Transverse colon (tissue), 4 donors: ENCODE measurements at regions not wholly inside any gene's neighbourhood (a gene's known extent, or its start where the extent isn't known, plus 50 kb on each side); places are given as distances from the start of the nearest gene placed in this dataset.

ENCODE experiments used
- DNase-seq: peaks from one replicate; pipeline ENCODE4 v3.0.0-alpha.2; 2019
- H3K27ac ChIP-seq, 4 donors: fragments of 200-600 bp; sonication (generic); 2 replicates each; pipeline ENCODE4 v1.5.1; 2016 to 2018; ENCODE audit warnings: inconsistent platforms in 4 of 4
- H3K27me3 ChIP-seq: fragments of 200-600 bp; sonication (generic); 2 replicates; pipeline ENCODE4 v1.5.1; 2017; ENCODE audit warnings: inconsistent platforms
- H3K36me3 ChIP-seq, 4 donors: fragments of 200-600 bp; sonication (generic); 2 replicates each; pipeline ENCODE4 v1.5.1; 2017 to 2019; ENCODE audit warnings: inconsistent platforms in 4 of 4
- H3K4me1 ChIP-seq, 4 donors: fragments of 200-600 bp; sonication (generic); 2 replicates each; pipeline ENCODE4 v1.5.1; 2017 to 2020; ENCODE audit warnings: inconsistent platforms in 4 of 4
- H3K4me3 ChIP-seq, 4 donors: fragments of 200-600 bp; sonication (generic); 1 replicate in 1 of 4; 2 replicates in 3 of 4; pipeline versions ENCODE4 v1.5.1 to v1.6.1; 2017 to 2019; ENCODE audit warnings: inconsistent platforms in 4 of 4
- H3K9me3 ChIP-seq, 2 donors: fragments of 200-600 bp; sonication (generic); 2 replicates each; pipeline ENCODE4 v1.5.1; 2017 to 2019; ENCODE audit warnings: inconsistent platforms in 2 of 2
- EP300 ChIP-seq: sonication (generic); formaldehyde crosslinking; IDR thresholded peaks from one replicate; pipeline ENCODE4 v1.6.1; 2017; ENCODE audit warnings: antibody characterized with exemption, low read depth
- POLR2A ChIP-seq: fragments of 450-650 bp; IDR thresholded peaks from one replicate; pipeline ENCODE4 v1.6.1; 2016; ENCODE audit warnings: antibody characterized with exemption, mild to moderate bottlenecking, moderate library complexity
- POLR2AphosphoS5 ChIP-seq, 3 donors: sonication (generic); formaldehyde crosslinking; IDR thresholded peaks; one replicate each; pipeline ENCODE4 v1.6.1; 2016; ENCODE audit warnings: antibody characterized with exemption in 3 of 3
- WGBS, 2 donors: methylation state at CpG; one replicate each; pipeline ENCODE4 v1.1.5; 2018; ENCODE audit warnings: low coverage in 1 of 2; 5-methylcytosine and 5-hydroxymethylcytosine counted together
- in situ Hi-C, 4 donors: fragments of 200-750 bp; cut with MboI; loops; one replicate each; pipeline versions ENCODE4 v1.15.0 to v1.15.1; 2017; ENCODE audit warnings: low sequenced_read_pairs in 3 of 4, low pct_ligation_motif_present in 1 of 4, low pct_unique_long_range_greater_than_20kb in 1 of 4
- intact Hi-C: fragments of 100-400 bp; cut with DNase I; formaldehyde crosslinking; loops from one replicate; pipeline ENCODE4 v1.15.1; 2023; ENCODE audit warnings: low total_unique reads
- TF ChIP-seq, protein P1 (sequence below), 5 experiments: fragments of 200-600 bp in 3 of 5; fragments of 450-650 bp in 2 of 5; sonication (generic) in 3 of 5; IDR thresholded peaks; 1 replicate in 2 of 5; 2 replicates in 3 of 5; pipeline ENCODE4 v1.5.1; 2016 to 2017; ENCODE audit warnings: antibody characterized with exemption in 5 of 5, inconsistent platforms in 3 of 5, mild to moderate bottlenecking in 2 of 5, moderate library complexity in 1 of 5

DNA sequence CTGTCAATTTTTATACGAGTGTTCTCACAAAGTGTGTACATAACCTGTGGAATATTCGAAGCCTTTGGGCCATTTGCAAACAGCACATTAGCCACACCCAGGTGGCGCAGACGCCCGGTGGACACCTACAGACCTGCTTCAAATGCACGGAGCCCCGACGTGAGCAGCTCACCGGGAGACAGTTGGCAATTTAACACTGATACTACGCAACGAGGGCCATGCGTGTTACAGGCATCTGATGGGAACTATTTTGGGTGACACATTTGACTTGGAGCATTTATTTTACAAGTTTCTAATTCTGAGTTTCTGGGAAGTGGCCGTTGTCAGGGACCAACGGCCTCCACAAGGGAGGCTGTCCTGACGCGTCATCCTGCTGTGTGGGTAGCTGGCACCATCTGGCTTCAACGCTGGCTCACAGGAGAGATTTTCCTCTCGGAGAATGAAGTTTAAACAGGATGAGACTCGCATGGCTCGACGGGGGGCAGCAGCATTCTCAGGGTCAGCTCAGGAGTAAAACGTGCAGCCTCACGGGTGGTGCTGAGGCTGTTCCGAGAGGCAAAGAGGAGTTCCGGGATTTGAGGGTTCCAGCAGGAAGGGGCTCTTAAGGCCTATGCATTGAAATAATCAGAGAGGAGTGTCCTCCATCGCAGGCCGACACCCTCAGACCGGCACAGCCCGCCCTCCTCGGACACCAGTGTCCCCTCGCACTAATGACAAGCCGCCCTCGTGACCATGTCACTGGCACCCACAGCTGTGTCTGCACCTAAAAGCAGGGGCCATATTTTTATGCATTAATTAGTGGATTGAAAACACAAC lies 207.4 kb downstream of the DLL1 start:
- Histone ChIP-seq H3K27ac (no peak overlapping the region), H3K9me3 (no peaks in the 10 kb centered on the region), H3K4me1 (peaks cover 0 to 13% (median 0%) of the 10 kb centered on the region in 4 donors), H3K36me3 (no peaks in the 10 kb centered on the region), H3K27me3 (no peaks in the 10 kb centered on the region), H3K4me3 (no peak overlapping the region)
- 66 to 91% methylated on average over 14 to 33 of the region's 33 CpGs for WGBS, 2 donors
- in situ Hi-C loops = no loop called here
- intact Hi-C loops = no loop called here
- DNase-seq = peak; percentile 6
- TF ChIP-seq, protein P1, sequence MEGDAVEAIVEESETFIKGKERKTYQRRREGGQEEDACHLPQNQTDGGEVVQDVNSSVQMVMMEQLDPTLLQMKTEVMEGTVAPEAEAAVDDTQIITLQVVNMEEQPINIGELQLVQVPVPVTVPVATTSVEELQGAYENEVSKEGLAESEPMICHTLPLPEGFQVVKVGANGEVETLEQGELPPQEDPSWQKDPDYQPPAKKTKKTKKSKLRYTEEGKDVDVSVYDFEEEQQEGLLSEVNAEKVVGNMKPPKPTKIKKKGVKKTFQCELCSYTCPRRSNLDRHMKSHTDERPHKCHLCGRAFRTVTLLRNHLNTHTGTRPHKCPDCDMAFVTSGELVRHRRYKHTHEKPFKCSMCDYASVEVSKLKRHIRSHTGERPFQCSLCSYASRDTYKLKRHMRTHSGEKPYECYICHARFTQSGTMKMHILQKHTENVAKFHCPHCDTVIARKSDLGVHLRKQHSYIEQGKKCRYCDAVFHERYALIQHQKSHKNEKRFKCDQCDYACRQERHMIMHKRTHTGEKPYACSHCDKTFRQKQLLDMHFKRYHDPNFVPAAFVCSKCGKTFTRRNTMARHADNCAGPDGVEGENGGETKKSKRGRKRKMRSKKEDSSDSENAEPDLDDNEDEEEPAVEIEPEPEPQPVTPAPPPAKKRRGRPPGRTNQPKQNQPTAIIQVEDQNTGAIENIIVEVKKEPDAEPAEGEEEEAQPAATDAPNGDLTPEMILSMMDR (IDR thresholded peaks at IDR 0.05) = no peak
- TF ChIP-seq POLR2A (no peak), EP300 (no peak), POLR2AphosphoS5 (IDR thresholded peaks at IDR 0.05) (no peak)

DNA sequence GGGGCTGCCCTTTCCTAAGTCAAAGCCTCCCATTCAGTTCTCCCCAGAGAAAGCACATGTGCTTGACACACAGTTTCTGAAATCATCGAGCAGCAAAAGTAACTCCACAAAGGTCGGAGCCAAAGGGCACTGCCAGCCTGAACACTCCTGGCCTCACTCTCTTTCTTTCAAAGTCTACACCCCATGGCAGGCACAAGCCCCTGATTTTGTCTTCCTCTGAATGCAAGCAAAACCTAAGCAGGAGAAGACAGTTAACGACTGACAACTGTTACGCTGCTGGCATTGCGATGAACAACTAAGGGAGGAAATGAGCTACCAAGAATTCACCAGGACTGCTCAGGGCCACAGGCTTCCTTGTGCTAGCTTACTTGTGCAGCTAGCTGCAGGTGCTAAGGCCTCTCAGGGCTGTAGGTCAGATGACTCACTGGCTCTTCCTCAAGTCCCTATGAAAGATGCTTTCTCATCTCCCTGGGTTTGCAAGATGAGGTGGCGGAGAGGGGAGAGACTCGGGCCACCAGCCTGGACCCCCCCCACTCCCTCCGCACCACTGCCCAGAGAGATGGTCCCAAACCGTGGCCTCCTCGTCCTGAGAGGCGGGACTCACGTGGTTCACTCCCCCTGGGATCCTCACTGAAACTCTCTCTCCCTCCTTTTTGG lies 208.2 kb downstream of the DLL1 start:
- DNase-seq = peak; percentile 6
- 64 to 85% methylated on average over 3 to 12 of the region's 12 CpGs for WGBS, 2 donors
- H3K36me3 ChIP-seq = no peaks in the 10 kb centered on the region
- H3K9me3 ChIP-seq = no peaks in the 10 kb centered on the region
- intact Hi-C loops = no loop called here
- H3K4me1 ChIP-seq = peaks cover 0 to 13% (median 0%) of the 10 kb centered on the region in 4 donors
- no peaks in the 10 kb centered on the region for H3K27me3 ChIP-seq
- H3K4me3 ChIP-seq = no peak overlapping the region
- TF ChIP-seq, protein P1 (IDR thresholded peaks at IDR 0.05) = no peak
- TF ChIP-seq POLR2A (no peak), EP300 (no peak), POLR2AphosphoS5 (IDR thresholded peaks at IDR 0.05) (no peak)
- no peak overlapping the region for H3K27ac ChIP-seq
- in situ Hi-C loops = no loop called here

DNA sequence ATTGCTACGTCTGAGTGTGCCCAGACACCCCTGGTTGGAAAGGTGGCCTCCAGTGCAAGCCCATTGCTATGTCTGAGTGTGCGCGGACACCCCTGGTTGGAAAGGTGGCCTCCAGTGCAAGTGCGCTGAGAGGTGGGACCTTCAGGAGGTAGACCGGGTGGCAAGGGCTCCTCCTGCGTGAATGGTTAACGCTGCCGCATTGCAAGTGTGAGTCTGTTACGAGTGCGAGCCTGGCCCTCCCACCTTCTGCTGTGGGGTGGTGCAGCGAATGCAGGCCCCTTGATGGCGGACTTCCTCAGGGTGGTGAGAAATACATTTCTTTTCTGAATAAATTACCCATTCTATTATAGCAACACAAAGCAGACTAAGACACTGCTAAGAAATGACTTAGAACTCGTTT lies 208.8 kb downstream of the DLL1 start:
- WGBS, 2 donors = 89% methylated on average over 13 of the region's 13 CpGs; no CpG with 5 or more reads in 1 of the 2 donors
- DNase-seq = no peak
- Histone ChIP-seq H3K27me3 (no peaks in the 10 kb centered on the region), H3K4me1 (peaks cover 0 to 13% (median 0%) of the 10 kb centered on the region in 4 donors), H3K36me3 (no peaks in the 10 kb centered on the region), H3K27ac (no peak overlapping the region), H3K9me3 (no peaks in the 10 kb centered on the region), H3K4me3 (no peak overlapping the region)
- TF ChIP-seq, protein P1 (IDR thresholded peaks at IDR 0.05) = no peak
- TF ChIP-seq POLR2A = no peak
- no peak for TF ChIP-seq POLR2AphosphoS5 (IDR thresholded peaks at IDR 0.05)
- no peak for TF ChIP-seq EP300
- intact Hi-C loops = no loop called here
- in situ Hi-C loops = no loop called here

DNA sequence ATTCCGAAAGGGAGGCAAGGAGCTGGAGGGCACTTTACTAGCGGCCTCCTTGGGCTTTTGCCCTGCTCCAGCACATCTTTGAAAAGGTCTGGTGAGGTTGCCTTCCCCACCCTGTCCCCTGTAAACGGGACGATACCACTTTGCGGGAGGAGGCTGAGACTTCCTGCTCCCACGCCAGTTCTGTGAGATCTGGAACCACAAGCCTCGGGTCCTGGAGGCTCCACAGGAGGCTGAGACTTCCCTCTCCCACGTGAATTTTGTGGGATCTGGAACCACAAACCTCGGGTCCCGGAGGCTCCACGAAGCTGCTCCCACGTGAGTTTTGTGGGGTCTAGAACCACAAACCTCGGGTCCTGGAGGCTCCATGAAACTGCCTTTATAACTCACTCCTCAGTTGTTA lies 209.3 kb downstream of the DLL1 start:
- H3K4me1 ChIP-seq = peaks cover 0 to 8% (median 0%) of the 10 kb centered on the region in 4 donors
- intact Hi-C loops = no loop called here
- no peaks in the 10 kb centered on the region for H3K36me3 ChIP-seq
- no peak overlapping the region for H3K4me3 ChIP-seq
- H3K27ac ChIP-seq = no peak overlapping the region
- no peaks in the 10 kb centered on the region for H3K27me3 ChIP-seq
- in situ Hi-C loops = no loop called here
- H3K9me3 ChIP-seq = no peaks in the 10 kb centered on the region
- DNase-seq = peak; percentile 2
- TF ChIP-seq EP300 (no peak), POLR2A (no peak), POLR2AphosphoS5 (IDR thresholded peaks at IDR 0.05) (no peak)
- TF ChIP-seq, protein P1 (IDR thresholded peaks at IDR 0.05) = no peak
- 52 to 56% methylated on average over 6 to 13 of the region's 13 CpGs for WGBS, 2 donors
